Suppressor macrophage (primary cell): ENCODE measurements at regions not wholly inside any gene's neighbourhood (a gene's known extent, or its start where the extent isn't known, plus 50 kb on each side); places are given as distances from the start of the nearest gene placed in this dataset.

Experiments
- DNase-seq, 4 experiments: peaks; one replicate each; pipeline ENCODE4 v3.0.0-alpha.2; 2020 to 2022

- DNase-seq = no peak
Measured at GRCh38 chr6:5946701-5947100, 60.0 kb downstream of the NRN1 start.

GRCh38 chr6:5946181-5946580 lies 60.5 kb downstream of the NRN1 start:
- DNase-seq = no peak

GRCh38 chr6:5943591-5943990 lies 63.1 kb downstream of the NRN1 start:
- no peak for DNase-seq

- DNase-seq = no peak
Measured at GRCh38 chr6:5942591-5942990, 64.1 kb downstream of the NRN1 start.

GRCh38 chr6:5941188-5941587 lies 65.5 kb downstream of the NRN1 start:
- no peak for DNase-seq

GRCh38 chr6:5938934-5939333 lies 67.8 kb downstream of the NRN1 start:
- DNase-seq = no peak

- DNase-seq = no peak
Measured at GRCh38 chr6:5937936-5938706, 68.6 kb downstream of the NRN1 start.

- DNase-seq = no peak
Measured at GRCh38 chr6:5937169-5937909, 69.4 kb downstream of the NRN1 start.

- DNase-seq = no peak
Measured at GRCh38 chr6:5936631-5937030, 70.1 kb downstream of the NRN1 start.

- no peak for DNase-seq
Measured at GRCh38 chr6:5936140-5936539, 70.6 kb downstream of the NRN1 start.

- no peak for DNase-seq
Measured at GRCh38 chr6:5930968-5931367, 75.8 kb downstream of the NRN1 start.

- DNase-seq = no peak
Measured at GRCh38 chr6:5930143-5930770, 76.5 kb downstream of the NRN1 start.

- DNase-seq = no peak
Measured at GRCh38 chr6:5923840-5924239, 82.9 kb downstream of the NRN1 start.

GRCh38 chr6:5922230-5922629 lies 84.5 kb downstream of the NRN1 start:
- DNase-seq = no peak

GRCh38 chr6:5909721-5910120 lies 97.0 kb downstream of the NRN1 start:
- DNase-seq = no peak

- DNase-seq = no peak
Measured at GRCh38 chr6:5906842-5907241, 99.9 kb downstream of the NRN1 start.

GRCh38 chr6:5906340-5906670 lies 100.4 kb downstream of the NRN1 start:
- no peak for DNase-seq

- no peak for DNase-seq
Measured at GRCh38 chr6:5905431-5906339, 101.0 kb downstream of the NRN1 start.

- DNase-seq = no peak
Measured at GRCh38 chr6:5904532-5904931, 102.2 kb downstream of the NRN1 start.

- no peak for DNase-seq
Measured at GRCh38 chr6:5899216-5900045, 107.3 kb downstream of the NRN1 start.

GRCh38 chr6:5898563-5898962 lies 108.2 kb downstream of the NRN1 start:
- DNase-seq = no peak

GRCh38 chr6:5898102-5898501 lies 108.6 kb downstream of the NRN1 start:
- no peak for DNase-seq
